GM12878 (cell line): ENCODE measurements at regions not wholly inside any gene's neighbourhood (a gene's known extent, or its start where the extent isn't known, plus 50 kb on each side); places are given as distances from the start of the nearest gene placed in this dataset.

Source experiments
- ATAC-seq: fragments of 200-7000 bp; cut with Tn5 transposase; 3 replicates; pipeline ENCODE4 v1.9.1; 2020; ENCODE audit warnings: mild to moderate bottlenecking, moderate library complexity
- BruUV-seq: library from RNA; stranded (reverse); fragments of 400-500 nt; replicated peaks from 2 replicates; lab custom pipeline; 2021; lab: Mats Ljungman, UMichigan
- CTCF ChIA-PET: fragments of 300-600 bp; sonication (Branson Sonifier 250); formaldehyde crosslinking; extraction: SDS; loops from one replicate; lab custom pipeline; 2021; ENCODE audit warnings: inconsistent platforms; lab: Yijun Ruan, JAX
- POLR2A ChIA-PET: fragments of 350-600 bp; formaldehyde crosslinking; extraction: SDS; loops from one replicate; lab custom pipeline; 2021; ENCODE audit warnings: inconsistent platforms; lab: Charles Lee
- RAD21 ChIA-PET: fragments of 300-600 bp; sonication (Branson Sonifier 250); formaldehyde crosslinking; loops from one replicate; lab custom pipeline; 2023; ENCODE audit warnings: antibody characterized with exemption; ENCODE audit not compliant: unreplicated experiment; lab: Charles Lee
- SMC1A ChIA-PET: fragments of 300-600 bp; sonication (Branson Sonifier 250); formaldehyde crosslinking; loops from one replicate; lab custom pipeline; 2023; ENCODE audit not compliant: unreplicated experiment, uncharacterized antibody; lab: Charles Lee
- DNase-seq: peaks from one replicate; pipeline ENCODE4 v3.0.0-alpha.2; 2011; ENCODE audit warnings: low read depth, low spot score
- FAIRE-seq: peaks from 3 replicates; lab custom pipeline; 2011; peaks lifted over from hg19 to GRCh38; lab: Jason Lieb, UNC
- H2AFZ ChIP-seq: 2 replicates; pipeline ENCODE4 v1.6.0; 2011; ENCODE audit warnings: low read depth, low read length, control low read depth; ENCODE audit not compliant: control insufficient read depth
- H3K27ac ChIP-seq: 2 replicates; pipeline ENCODE4 v1.5.1; 2011; ENCODE audit warnings: control low read depth; ENCODE audit not compliant: control insufficient read depth, insufficient read depth
- H3K27me3 ChIP-seq, 2 experiments: replicated peaks in 1 of 2; 2 replicates each; pipeline versions ENCODE4 v1.6.0 to v1.6.1; 2011; ENCODE audit warnings: low read length in 1 of 2; ENCODE audit not compliant: control insufficient read depth in 2 of 2, insufficient read depth in 2 of 2
- H3K36me3 ChIP-seq, 2 experiments: 2 replicates each; pipeline ENCODE4 v1.5.1; 2011; ENCODE audit warnings: low read length in 1 of 2; ENCODE audit not compliant: control insufficient read depth in 2 of 2, insufficient read depth in 2 of 2
- H3K4me1 ChIP-seq: 2 replicates; pipeline ENCODE4 v1.6.1; 2011; ENCODE audit warnings: mild to moderate bottlenecking, low read length, moderate library complexity, mixed read lengths; ENCODE audit not compliant: control insufficient read depth, insufficient read depth
- H3K4me2 ChIP-seq: 2 replicates; pipeline ENCODE4 v1.6.0; 2011; ENCODE audit warnings: control low read depth; ENCODE audit not compliant: control insufficient read depth, insufficient read depth
- H3K4me3 ChIP-seq: fragments of 200-600 bp; sonication (generic); 2 replicates; pipeline ENCODE4 v1.5.1; 2016
- H3K79me2 ChIP-seq: 2 replicates; pipeline ENCODE4 v1.6.0; 2011; ENCODE audit warnings: low read length; ENCODE audit not compliant: control insufficient read depth, insufficient read depth
- H3K9ac ChIP-seq: 2 replicates; pipeline ENCODE4 v1.8.0; 2011; ENCODE audit warnings: low read length, control low read depth, mixed read lengths; ENCODE audit not compliant: control insufficient read depth, insufficient read depth
- H3K9me3 ChIP-seq: replicated peaks from 3 replicates; pipeline ENCODE4 v1.5.1; 2011; ENCODE audit warnings: mild to moderate bottlenecking, low read length; ENCODE audit not compliant: control insufficient read depth, insufficient read depth
- H4K20me1 ChIP-seq: 2 replicates; pipeline ENCODE4 v1.6.0; 2011; ENCODE audit not compliant: control insufficient read depth, insufficient read depth
- ESRRA ChIP-seq: IDR thresholded peaks from 2 replicates; pipeline ENCODE4 v1.6.1; 2012; ENCODE audit warnings: mild to moderate bottlenecking, low read length, improper control_type of control experiment
- FOS ChIP-seq: IDR thresholded peaks from 3 replicates; pipeline ENCODE4 v1.6.1; 2011; ENCODE audit warnings: borderline replicate concordance; ENCODE audit not compliant: insufficient read length; ENCODE audit errors: extremely low read depth
- GABPA ChIP-seq: IDR thresholded peaks from 2 replicates; pipeline ENCODE4 v1.6.1; 2014; ENCODE audit warnings: antibody characterized with exemption, low read depth, mild to moderate bottlenecking, inconsistent platforms
- HDAC6 ChIP-seq: fragments of 200-600 bp; sonication (generic); IDR thresholded peaks from one replicate; pipeline ENCODE4 v1.8.0; 2017; ENCODE audit warnings: antibody characterized with exemption; ENCODE audit not compliant: unreplicated experiment
- HDGF ChIP-seq: fragments of 450-650 bp; IDR thresholded peaks from 2 replicates; pipeline ENCODE4 v1.6.1; 2016; ENCODE audit warnings: antibody characterized with exemption
- MEF2A ChIP-seq: IDR thresholded peaks from 2 replicates; pipeline ENCODE4 v1.6.1; 2011; ENCODE audit warnings: low read depth, mild to moderate bottlenecking, low read length, moderate library complexity; ENCODE audit not compliant: insufficient read depth
- NRF1 ChIP-seq: conservative IDR thresholded peaks from 2 replicates; pipeline ENCODE4 v1.6.1; 2011; ENCODE audit warnings: mild to moderate bottlenecking, low read depth, low read length, improper control_type of control experiment
- RAD21 ChIP-seq: IDR thresholded peaks from 2 replicates; pipeline ENCODE4 v1.6.1; 2011; ENCODE audit warnings: mild to moderate bottlenecking, low read depth, low read length, moderate library complexity; ENCODE audit not compliant: insufficient read depth
- RBBP5 ChIP-seq: fragments of 200-600 bp; sonication (generic); conservative IDR thresholded peaks from 2 replicates; pipeline ENCODE4 v1.6.1; 2016
- SMARCA5 ChIP-seq: fragments of 450-650 bp; IDR thresholded peaks from 2 replicates; pipeline ENCODE4 v1.6.1; 2017; ENCODE audit warnings: mild to moderate bottlenecking
- SMC3 ChIP-seq: IDR thresholded peaks from 2 replicates; pipeline ENCODE4 v1.6.1; 2011; ENCODE audit warnings: low read length, improper control_type of control experiment, borderline replicate concordance
- SP1 ChIP-seq: IDR thresholded peaks from one replicate; pipeline ENCODE4 v1.6.1; 2011; ENCODE audit warnings: low read depth, low read length
- TCF12 ChIP-seq: IDR thresholded peaks from 2 replicates; pipeline ENCODE4 v1.6.1; 2011; ENCODE audit warnings: low read depth, mild to moderate bottlenecking, low read length
- ZBED1 ChIP-seq: IDR thresholded peaks from 2 replicates; pipeline ENCODE4 v1.6.1; 2016; ENCODE audit warnings: borderline replicate concordance
- WGBS: methylation state at CpG from one replicate; pipeline ENCODE4 v1.1.6; 2016; ENCODE audit warnings: low lambda C conversion rate; ENCODE audit not compliant: insufficient replicate concordance, insufficient coverage; ENCODE audit errors: missing lambda C conversion rate; 5-methylcytosine and 5-hydroxymethylcytosine counted together
- in situ Hi-C: fragments of 300-500 bp; cut with MboI; formaldehyde crosslinking; loops from 9 replicates; pipeline ENCODE4 v1.14.3; 2018; ENCODE audit warnings: mixed read lengths
- intact Hi-C: fragments of 100-400 bp; cut with micrococcal nuclease; formaldehyde crosslinking; loops from one replicate; pipeline ENCODE4 v1.14.2; 2022; ENCODE audit not compliant: unreplicated experiment
- TF ChIP-seq, protein P1 (sequence below): IDR thresholded peaks from 2 replicates; pipeline ENCODE4 v1.6.1; 2012; ENCODE audit warnings: low read depth, low read length, improper control_type of control experiment
- TF ChIP-seq, protein P2 (sequence below): IDR thresholded peaks from 2 replicates; pipeline ENCODE4 v1.6.1; 2012; ENCODE audit warnings: low read length, inconsistent platforms
- TF ChIP-seq, protein P3 (sequence below): fragments of 450-650 bp; IDR thresholded peaks from 2 replicates; pipeline ENCODE4 v1.6.1; 2017; ENCODE audit warnings: low read depth, mild to moderate bottlenecking, moderate library complexity
- TF ChIP-seq, protein P4 (sequence below): fragments of 450-650 bp; IDR thresholded peaks from 2 replicates; pipeline ENCODE4 v1.6.1; 2017; ENCODE audit warnings: mild to moderate bottlenecking, moderate library complexity

DNA sequence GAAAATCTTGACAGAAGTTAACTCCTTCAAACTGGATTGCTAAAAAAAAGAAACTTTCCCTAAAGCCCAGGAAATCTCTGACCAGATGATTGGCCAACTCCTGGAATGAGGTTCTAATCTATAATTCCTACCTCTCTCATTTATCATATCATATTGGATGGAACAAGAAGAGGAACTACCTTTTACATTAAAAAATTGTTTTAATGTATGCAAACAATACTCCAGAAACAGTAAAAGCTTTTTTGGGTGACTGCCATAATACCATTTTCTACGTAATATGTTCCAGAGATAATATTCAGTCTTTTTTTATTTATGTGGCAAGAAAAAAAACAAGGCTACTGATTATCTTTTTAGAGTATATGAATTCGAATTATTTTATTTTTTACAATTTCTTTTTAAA, 204.4 kb downstream of the TUSC7 start:
- H3K4me3 ChIP-seq = no peak overlapping the region
- no peaks in the 10 kb centered on the region for H3K79me2 ChIP-seq
- ChIA-PET POLR2A (no interaction called here), RAD21 (no interaction called here), SMC1A (no interaction called here), CTCF (no interaction called here)
- H3K9me3 ChIP-seq = no peaks in the 10 kb centered on the region
- TF ChIP-seq MEF2A = no peak
- TF ChIP-seq, protein P1, sequence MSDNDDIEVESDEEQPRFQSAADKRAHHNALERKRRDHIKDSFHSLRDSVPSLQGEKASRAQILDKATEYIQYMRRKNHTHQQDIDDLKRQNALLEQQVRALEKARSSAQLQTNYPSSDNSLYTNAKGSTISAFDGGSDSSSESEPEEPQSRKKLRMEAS = no peak
- no peak for TF ChIP-seq GABPA
- TF ChIP-seq, protein P2, sequence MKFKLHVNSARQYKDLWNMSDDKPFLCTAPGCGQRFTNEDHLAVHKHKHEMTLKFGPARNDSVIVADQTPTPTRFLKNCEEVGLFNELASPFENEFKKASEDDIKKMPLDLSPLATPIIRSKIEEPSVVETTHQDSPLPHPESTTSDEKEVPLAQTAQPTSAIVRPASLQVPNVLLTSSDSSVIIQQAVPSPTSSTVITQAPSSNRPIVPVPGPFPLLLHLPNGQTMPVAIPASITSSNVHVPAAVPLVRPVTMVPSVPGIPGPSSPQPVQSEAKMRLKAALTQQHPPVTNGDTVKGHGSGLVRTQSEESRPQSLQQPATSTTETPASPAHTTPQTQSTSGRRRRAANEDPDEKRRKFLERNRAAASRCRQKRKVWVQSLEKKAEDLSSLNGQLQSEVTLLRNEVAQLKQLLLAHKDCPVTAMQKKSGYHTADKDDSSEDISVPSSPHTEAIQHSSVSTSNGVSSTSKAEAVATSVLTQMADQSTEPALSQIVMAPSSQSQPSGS = no peak
- no peak for TF ChIP-seq SMC3
- no peak for TF ChIP-seq HDAC6
- no peak for TF ChIP-seq ZBED1
- no peak for TF ChIP-seq SP1
- no peak for TF ChIP-seq ESRRA
- TF ChIP-seq HDGF = no peak
- TF ChIP-seq RAD21 = no peak
- TF ChIP-seq, protein P3, sequence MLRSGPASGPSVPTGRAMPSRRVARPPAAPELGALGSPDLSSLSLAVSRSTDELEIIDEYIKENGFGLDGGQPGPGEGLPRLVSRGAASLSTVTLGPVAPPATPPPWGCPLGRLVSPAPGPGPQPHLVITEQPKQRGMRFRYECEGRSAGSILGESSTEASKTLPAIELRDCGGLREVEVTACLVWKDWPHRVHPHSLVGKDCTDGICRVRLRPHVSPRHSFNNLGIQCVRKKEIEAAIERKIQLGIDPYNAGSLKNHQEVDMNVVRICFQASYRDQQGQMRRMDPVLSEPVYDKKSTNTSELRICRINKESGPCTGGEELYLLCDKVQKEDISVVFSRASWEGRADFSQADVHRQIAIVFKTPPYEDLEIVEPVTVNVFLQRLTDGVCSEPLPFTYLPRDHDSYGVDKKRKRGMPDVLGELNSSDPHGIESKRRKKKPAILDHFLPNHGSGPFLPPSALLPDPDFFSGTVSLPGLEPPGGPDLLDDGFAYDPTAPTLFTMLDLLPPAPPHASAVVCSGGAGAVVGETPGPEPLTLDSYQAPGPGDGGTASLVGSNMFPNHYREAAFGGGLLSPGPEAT = no peak
- no peak for TF ChIP-seq RBBP5
- TF ChIP-seq SMARCA5 = no peak
- TF ChIP-seq FOS = no peak
- no peak for TF ChIP-seq TCF12
- TF ChIP-seq NRF1 = no peak
- TF ChIP-seq, protein P4, sequence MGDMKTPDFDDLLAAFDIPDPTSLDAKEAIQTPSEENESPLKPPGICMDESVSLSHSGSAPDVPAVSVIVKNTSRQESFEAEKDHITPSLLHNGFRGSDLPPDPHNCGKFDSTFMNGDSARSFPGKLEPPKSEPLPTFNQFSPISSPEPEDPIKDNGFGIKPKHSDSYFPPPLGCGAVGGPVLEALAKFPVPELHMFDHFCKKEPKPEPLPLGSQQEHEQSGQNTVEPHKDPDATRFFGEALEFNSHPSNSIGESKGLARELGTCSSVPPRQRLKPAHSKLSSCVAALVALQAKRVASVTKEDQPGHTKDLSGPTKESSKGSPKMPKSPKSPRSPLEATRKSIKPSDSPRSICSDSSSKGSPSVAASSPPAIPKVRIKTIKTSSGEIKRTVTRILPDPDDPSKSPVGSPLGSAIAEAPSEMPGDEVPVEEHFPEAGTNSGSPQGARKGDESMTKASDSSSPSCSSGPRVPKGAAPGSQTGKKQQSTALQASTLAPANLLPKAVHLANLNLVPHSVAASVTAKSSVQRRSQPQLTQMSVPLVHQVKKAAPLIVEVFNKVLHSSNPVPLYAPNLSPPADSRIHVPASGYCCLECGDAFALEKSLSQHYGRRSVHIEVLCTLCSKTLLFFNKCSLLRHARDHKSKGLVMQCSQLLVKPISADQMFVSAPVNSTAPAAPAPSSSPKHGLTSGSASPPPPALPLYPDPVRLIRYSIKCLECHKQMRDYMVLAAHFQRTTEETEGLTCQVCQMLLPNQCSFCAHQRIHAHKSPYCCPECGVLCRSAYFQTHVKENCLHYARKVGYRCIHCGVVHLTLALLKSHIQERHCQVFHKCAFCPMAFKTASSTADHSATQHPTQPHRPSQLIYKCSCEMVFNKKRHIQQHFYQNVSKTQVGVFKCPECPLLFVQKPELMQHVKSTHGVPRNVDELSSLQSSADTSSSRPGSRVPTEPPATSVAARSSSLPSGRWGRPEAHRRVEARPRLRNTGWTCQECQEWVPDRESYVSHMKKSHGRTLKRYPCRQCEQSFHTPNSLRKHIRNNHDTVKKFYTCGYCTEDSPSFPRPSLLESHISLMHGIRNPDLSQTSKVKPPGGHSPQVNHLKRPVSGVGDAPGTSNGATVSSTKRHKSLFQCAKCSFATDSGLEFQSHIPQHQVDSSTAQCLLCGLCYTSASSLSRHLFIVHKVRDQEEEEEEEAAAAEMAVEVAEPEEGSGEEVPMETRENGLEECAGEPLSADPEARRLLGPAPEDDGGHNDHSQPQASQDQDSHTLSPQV = no peak
- no peak overlapping the region for H2AFZ ChIP-seq
- no peaks in the 10 kb centered on the region for H3K27me3 ChIP-seq
- no peak overlapping the region for H3K9ac ChIP-seq
- no peaks in the 10 kb centered on the region for H3K36me3 ChIP-seq
- no peak overlapping the region for H3K27ac ChIP-seq
- FAIRE-seq = no peak
- DNase-seq = no peak
- 0% methylated on average over 2 of the region's 2 CpGs for WGBS
- in situ Hi-C loops (no loop called here), intact Hi-C loops (no loop called here)
- no peaks in the 10 kb centered on the region for H4K20me1 ChIP-seq
- H3K4me2 ChIP-seq = no peak overlapping the region
- no TSS peak for BruUV-seq
- H3K4me1 ChIP-seq = no peaks in the 10 kb centered on the region
- no peak for ATAC-seq
